K562 (cell line): ENCODE measurements at regions not wholly inside any gene's neighbourhood (a gene's known extent, or its start where the extent isn't known, plus 50 kb on each side); places are given as distances from the start of the nearest gene placed in this dataset.

ENCODE experiments used
- ATAC-seq: fragments of 200-7000 bp; cut with Tn5 transposase; 3 replicates; pipeline ENCODE4 v1.9.1; 2020; ENCODE audit warnings: moderate library complexity
- BruUV-seq: library from RNA; stranded (reverse); fragments of 400-500 nt; replicated peaks from 2 replicates; lab custom pipeline; 2021; lab: Mats Ljungman, UMichigan
- CTCF ChIA-PET: fragments of 300-600 bp; formaldehyde crosslinking; extraction: SDS; loops from one replicate; lab custom pipeline; 2021; ENCODE audit warnings: low intra/inter-chr PET ratio; lab: Yijun Ruan, JAX
- POLR2A ChIA-PET: fragments of 300-600, 350-650 bp; sonication (Branson Sonifier 250); formaldehyde crosslinking; extraction: SDS; loops from one replicate; lab custom pipeline; 2021; ENCODE audit warnings: antibody characterized with exemption, inconsistent platforms; lab: Yijun Ruan, JAX
- DNase-seq, 4 experiments: peaks; one replicate each; pipeline versions ENCODE4 v3.0.0 to v3.0.0-alpha.2; 2011 to 2018; ENCODE audit warnings: low spot score in 3 of 4, mixed read lengths in 3 of 4; ENCODE audit errors: extremely low read depth in 1 of 4
- FAIRE-seq: peaks from 2 replicates; lab custom pipeline; 2011; peaks lifted over from hg19 to GRCh38; lab: Jason Lieb, UNC
- H2AFZ ChIP-seq: 2 replicates; pipeline ENCODE4 v1.6.0; 2011; ENCODE audit warnings: low read depth, low read length, control low read depth, inconsistent platforms
- H3K27ac ChIP-seq: fragments of 200-600 bp; 3 replicates; pipeline ENCODE4 v1.8.0; 2011; ENCODE audit warnings: low read depth, mild to moderate bottlenecking, control low read depth, inconsistent platforms, low read length, moderate library complexity, mixed read lengths; ENCODE audit errors: extremely low read depth
- H3K27me3 ChIP-seq, 2 experiments: fragments of 300-600 bp in 1 of 2; 2 replicates in 1 of 2; 3 replicates in 1 of 2; pipeline versions ENCODE4 v1.6.0 to v1.8.0; 2011; ENCODE audit warnings: inconsistent platforms in 2 of 2, low read length in 2 of 2, mild to moderate bottlenecking in 1 of 2, mixed read lengths in 1 of 2, moderate library complexity in 1 of 2; ENCODE audit not compliant: control insufficient read depth in 2 of 2, insufficient read depth in 2 of 2
- H3K36me3 ChIP-seq: fragments of 300-600 bp; 3 replicates; pipeline ENCODE4 v1.8.0; 2011; ENCODE audit warnings: mild to moderate bottlenecking, low read length, inconsistent platforms; ENCODE audit not compliant: control insufficient read depth, insufficient read depth
- H3K4me1 ChIP-seq, 2 experiments: fragments of 200-600 bp in 1 of 2; replicated peaks in 1 of 2; 2 replicates in 1 of 2; 3 replicates in 1 of 2; pipeline versions ENCODE4 v1.5.1 to v1.8.0; 2011; ENCODE audit warnings: inconsistent platforms in 2 of 2, low read length in 2 of 2, mild to moderate bottlenecking in 1 of 2, mixed read lengths in 1 of 2, moderate library complexity in 1 of 2; ENCODE audit not compliant: control insufficient read depth in 2 of 2, insufficient read depth in 2 of 2
- H3K4me2 ChIP-seq: 2 replicates; pipeline ENCODE4 v1.6.1; 2011; ENCODE audit warnings: low read length, control low read depth, inconsistent platforms, mixed read lengths; ENCODE audit not compliant: insufficient read depth
- H3K4me3 ChIP-seq: fragments of 200-600 bp; sonication (generic), shearing (Covaris generic); 2 replicates; pipeline ENCODE4 v1.5.1; 2016; ENCODE audit warnings: control low read depth, inconsistent platforms
- H3K79me2 ChIP-seq: fragments of 200-600 bp; 3 replicates; pipeline ENCODE4 v1.8.0; 2011; ENCODE audit warnings: low read length, inconsistent platforms; ENCODE audit not compliant: control insufficient read depth, insufficient read depth
- H3K9ac ChIP-seq, 2 experiments: 2 replicates each; pipeline versions ENCODE4 v1.6.0 to v1.6.1; 2011; ENCODE audit warnings: low read depth in 2 of 2, low read length in 2 of 2, control low read depth in 1 of 2, inconsistent platforms in 1 of 2, mild to moderate bottlenecking in 1 of 2, mixed read lengths in 1 of 2; ENCODE audit not compliant: insufficient read depth in 1 of 2
- H3K9me1 ChIP-seq: one replicate; pipeline ENCODE4 v1.6.0; 2011; ENCODE audit warnings: inconsistent platforms, mild to moderate bottlenecking, low read length, moderate library complexity; ENCODE audit not compliant: control insufficient read depth, insufficient read depth
- H3K9me3 ChIP-seq: replicated peaks from 2 replicates; pipeline ENCODE4 v1.5.1; 2011; ENCODE audit warnings: low read depth, low read length, inconsistent platforms; ENCODE audit not compliant: control insufficient read depth, insufficient read depth
- H4K20me1 ChIP-seq: replicated peaks from 2 replicates; pipeline ENCODE4 v1.6.1; 2011; ENCODE audit warnings: low read length, inconsistent platforms, mixed read lengths; ENCODE audit not compliant: control insufficient read depth, insufficient read depth
- ETV1 ChIP-seq: fragments of 450-650 bp; conservative IDR thresholded peaks from 2 replicates; pipeline ENCODE4 v1.6.1; 2016; ENCODE audit warnings: missing genetic modification characterization, control low read depth, low read depth, missing compliant biosample characterization
- FOXA1 ChIP-seq: fragments of 450-650 bp; IDR thresholded peaks from 2 replicates; pipeline ENCODE4 v1.6.1; 2016; ENCODE audit warnings: mild to moderate bottlenecking, borderline replicate concordance
- ILK ChIP-seq: fragments of 450-650 bp; IDR thresholded peaks from 2 replicates; pipeline ENCODE4 v1.6.1; 2016; ENCODE audit warnings: missing genetic modification characterization, low read depth, mild to moderate bottlenecking, missing compliant biosample characterization, moderate library complexity, borderline replicate concordance
- JUNB ChIP-seq: fragments of 450-650 bp; formaldehyde crosslinking; conservative IDR thresholded peaks from 2 replicates; pipeline ENCODE4 v1.4.0; 2020; ENCODE audit warnings: mild to moderate bottlenecking
- MBD1 ChIP-seq: fragments of 250-450 bp; sonication (Bioruptor Pico); IDR thresholded peaks from 2 replicates; pipeline ENCODE4 v1.8.0; 2022; ENCODE audit warnings: inconsistent platforms
- NR2F6 ChIP-seq: fragments of 450-650 bp; formaldehyde crosslinking; IDR thresholded peaks from 2 replicates; pipeline ENCODE4 v1.4.0; 2020; ENCODE audit warnings: mild to moderate bottlenecking
- PHB ChIP-seq: fragments of 250-450 bp; sonication (Bioruptor Pico); IDR thresholded peaks from 2 replicates; pipeline ENCODE4 v1.5.0; 2021
- SMARCE1 ChIP-seq: fragments of 450-650 bp; IDR thresholded peaks from 2 replicates; pipeline ENCODE4 v1.7.1; 2016; ENCODE audit warnings: mild to moderate bottlenecking
- SOX6 ChIP-seq: fragments of 450-650 bp; IDR thresholded peaks from 2 replicates; pipeline ENCODE4 v1.6.1; 2014; ENCODE audit warnings: mild to moderate bottlenecking
- ZNF165 ChIP-seq: fragments of 250-450 bp; sonication (Bioruptor Pico); IDR thresholded peaks from 2 replicates; pipeline ENCODE4 v1.4.0; 2020; ENCODE audit warnings: borderline replicate concordance
- WGBS: fragments of 100-300 bp; shearing (Covaris generic); methylation state at CpG from one replicate; pipeline ENCODE4 v1.1.6; 2016; ENCODE audit warnings: low coverage, mixed read lengths; ENCODE audit not compliant: insufficient coverage; ENCODE audit errors: missing lambda C conversion rate; 5-methylcytosine and 5-hydroxymethylcytosine counted together
- in situ Hi-C: fragments of 300-500 bp; cut with MboI; formaldehyde crosslinking; loops from 4 replicates; pipeline ENCODE4 v1.15.0; 2018; ENCODE audit warnings: inconsistent platforms, mixed read lengths
- intact Hi-C: fragments of 100-400 bp; cut with micrococcal nuclease; formaldehyde crosslinking; loops from 2 replicates; pipeline ENCODE4 v1.14.2; 2022
- TF ChIP-seq, protein P1 (sequence below), 2 experiments: fragments of 450-650 bp; IDR thresholded peaks; 2 replicates each; pipeline ENCODE4 v1.6.1; 2018; ENCODE audit warnings: mild to moderate bottlenecking in 2 of 2, low read depth in 1 of 2; ENCODE audit not compliant: partially characterized antibody in 2 of 2
- TF ChIP-seq, protein P2 (sequence below): IDR thresholded peaks from 3 replicates; pipeline ENCODE4 v1.6.1; 2011; ENCODE audit warnings: borderline replicate concordance, mild to moderate bottlenecking, moderate library complexity; ENCODE audit not compliant: insufficient read length; ENCODE audit errors: extremely low read depth

- TF ChIP-seq ZNF165: no peak
- TF ChIP-seq PHB (CRISPR knock-in tag): no peak
These were observed 483.1 kb upstream of the ZFHX3 start (continued) for GRCh38 chr16:73531021-73531420.

DNA sequence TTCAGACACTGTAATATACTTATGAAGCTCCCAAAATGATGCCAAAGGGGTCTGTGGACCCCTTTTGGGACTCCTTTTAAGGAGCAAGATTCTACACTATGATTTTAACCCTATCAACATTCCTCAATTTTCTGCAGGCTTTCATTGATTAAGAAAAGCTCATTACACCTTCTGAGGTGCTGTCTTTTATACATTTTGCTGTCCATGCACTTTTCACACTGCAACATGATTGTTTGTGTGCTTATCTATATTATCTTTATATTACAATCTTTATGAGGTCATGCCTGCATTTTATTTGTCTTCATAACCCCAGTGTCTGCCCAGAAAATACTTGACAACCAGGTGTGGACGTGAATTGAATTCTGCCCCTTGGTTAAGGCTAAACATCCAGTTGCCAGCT, 482.6 kb upstream of the ZFHX3 start:
- no peaks in the 10 kb centered on the region for H3K27me3 ChIP-seq
- no peaks in the 10 kb centered on the region for H3K4me1 ChIP-seq
- DNase-seq: no peak
- no peaks in the 10 kb centered on the region for H3K36me3 ChIP-seq
- H3K9ac ChIP-seq: no peak overlapping the region
- no peaks in the 10 kb centered on the region for H3K9me1 ChIP-seq
- no peak for ATAC-seq
- ChIA-PET POLR2A (no interaction called here), CTCF (no interaction called here)
- no peaks in the 10 kb centered on the region for H4K20me1 ChIP-seq
- H3K79me2 ChIP-seq: no peaks in the 10 kb centered on the region
- no peak overlapping the region for H3K4me2 ChIP-seq
- in situ Hi-C loops (no loop called here), intact Hi-C loops (no loop called here)
- WGBS: 0% methylated on average over 1 of the region's 1 CpG
- BruUV-seq: no TSS peak
- no peak overlapping the region for H3K4me3 ChIP-seq
- FAIRE-seq: no peak
- no peak overlapping the region for H2AFZ ChIP-seq
- H3K9me3 ChIP-seq: no peaks in the 10 kb centered on the region
- no peak overlapping the region for H3K27ac ChIP-seq
- TF ChIP-seq, protein P1, sequence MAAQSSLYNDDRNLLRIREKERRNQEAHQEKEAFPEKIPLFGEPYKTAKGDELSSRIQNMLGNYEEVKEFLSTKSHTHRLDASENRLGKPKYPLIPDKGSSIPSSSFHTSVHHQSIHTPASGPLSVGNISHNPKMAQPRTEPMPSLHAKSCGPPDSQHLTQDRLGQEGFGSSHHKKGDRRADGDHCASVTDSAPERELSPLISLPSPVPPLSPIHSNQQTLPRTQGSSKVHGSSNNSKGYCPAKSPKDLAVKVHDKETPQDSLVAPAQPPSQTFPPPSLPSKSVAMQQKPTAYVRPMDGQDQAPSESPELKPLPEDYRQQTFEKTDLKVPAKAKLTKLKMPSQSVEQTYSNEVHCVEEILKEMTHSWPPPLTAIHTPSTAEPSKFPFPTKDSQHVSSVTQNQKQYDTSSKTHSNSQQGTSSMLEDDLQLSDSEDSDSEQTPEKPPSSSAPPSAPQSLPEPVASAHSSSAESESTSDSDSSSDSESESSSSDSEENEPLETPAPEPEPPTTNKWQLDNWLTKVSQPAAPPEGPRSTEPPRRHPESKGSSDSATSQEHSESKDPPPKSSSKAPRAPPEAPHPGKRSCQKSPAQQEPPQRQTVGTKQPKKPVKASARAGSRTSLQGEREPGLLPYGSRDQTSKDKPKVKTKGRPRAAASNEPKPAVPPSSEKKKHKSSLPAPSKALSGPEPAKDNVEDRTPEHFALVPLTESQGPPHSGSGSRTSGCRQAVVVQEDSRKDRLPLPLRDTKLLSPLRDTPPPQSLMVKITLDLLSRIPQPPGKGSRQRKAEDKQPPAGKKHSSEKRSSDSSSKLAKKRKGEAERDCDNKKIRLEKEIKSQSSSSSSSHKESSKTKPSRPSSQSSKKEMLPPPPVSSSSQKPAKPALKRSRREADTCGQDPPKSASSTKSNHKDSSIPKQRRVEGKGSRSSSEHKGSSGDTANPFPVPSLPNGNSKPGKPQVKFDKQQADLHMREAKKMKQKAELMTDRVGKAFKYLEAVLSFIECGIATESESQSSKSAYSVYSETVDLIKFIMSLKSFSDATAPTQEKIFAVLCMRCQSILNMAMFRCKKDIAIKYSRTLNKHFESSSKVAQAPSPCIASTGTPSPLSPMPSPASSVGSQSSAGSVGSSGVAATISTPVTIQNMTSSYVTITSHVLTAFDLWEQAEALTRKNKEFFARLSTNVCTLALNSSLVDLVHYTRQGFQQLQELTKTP (IDR thresholded peaks at IDR 0.05; ENCODE audit: low read depth in 1 of 2, partially characterized antibody in 2 of 2): no peak
- TF ChIP-seq JUNB (no peak), NR2F6 (CRISPR knock-in tag) (no peak), ETV1 (tag) (no peak), ILK (tag) (no peak), MBD1 (no peak), SMARCE1 (no peak), SOX6 (no peak), FOXA1 (no peak)
- TF ChIP-seq, protein P2, sequence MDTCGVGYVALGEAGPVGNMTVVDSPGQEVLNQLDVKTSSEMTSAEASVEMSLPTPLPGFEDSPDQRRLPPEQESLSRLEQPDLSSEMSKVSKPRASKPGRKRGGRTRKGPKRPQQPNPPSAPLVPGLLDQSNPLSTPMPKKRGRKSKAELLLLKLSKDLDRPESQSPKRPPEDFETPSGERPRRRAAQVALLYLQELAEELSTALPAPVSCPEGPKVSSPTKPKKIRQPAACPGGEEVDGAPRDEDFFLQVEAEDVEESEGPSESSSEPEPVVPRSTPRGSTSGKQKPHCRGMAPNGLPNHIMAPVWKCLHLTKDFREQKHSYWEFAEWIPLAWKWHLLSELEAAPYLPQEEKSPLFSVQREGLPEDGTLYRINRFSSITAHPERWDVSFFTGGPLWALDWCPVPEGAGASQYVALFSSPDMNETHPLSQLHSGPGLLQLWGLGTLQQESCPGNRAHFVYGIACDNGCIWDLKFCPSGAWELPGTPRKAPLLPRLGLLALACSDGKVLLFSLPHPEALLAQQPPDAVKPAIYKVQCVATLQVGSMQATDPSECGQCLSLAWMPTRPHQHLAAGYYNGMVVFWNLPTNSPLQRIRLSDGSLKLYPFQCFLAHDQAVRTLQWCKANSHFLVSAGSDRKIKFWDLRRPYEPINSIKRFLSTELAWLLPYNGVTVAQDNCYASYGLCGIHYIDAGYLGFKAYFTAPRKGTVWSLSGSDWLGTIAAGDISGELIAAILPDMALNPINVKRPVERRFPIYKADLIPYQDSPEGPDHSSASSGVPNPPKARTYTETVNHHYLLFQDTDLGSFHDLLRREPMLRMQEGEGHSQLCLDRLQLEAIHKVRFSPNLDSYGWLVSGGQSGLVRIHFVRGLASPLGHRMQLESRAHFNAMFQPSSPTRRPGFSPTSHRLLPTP: no peak
